Right atrium auricular region (tissue), 2 donors: ENCODE measurements at regions not wholly inside any gene's neighbourhood (a gene's known extent, or its start where the extent isn't known, plus 50 kb on each side); places are given as distances from the start of the nearest gene placed in this dataset.

Experiments
- DNase-seq: peaks from one replicate; pipeline ENCODE4 v3.0.0-alpha.2; 2019; ENCODE audit warnings: low spot score
- H3K27ac ChIP-seq, 2 donors: fragments of 200-600 bp; sonication (generic); 1 replicate in 1 of 2; 2 replicates in 1 of 2; pipeline ENCODE4 v1.5.1; 2016 to 2019
- H3K27me3 ChIP-seq, 2 donors: fragments of 200-600 bp; sonication (generic); one replicate each; pipeline versions ENCODE4 v1.5.1 to v1.6.0; 2017 to 2019
- H3K36me3 ChIP-seq: fragments of 200-600 bp; sonication (generic); one replicate; pipeline ENCODE4 v1.5.1; 2016
- H3K4me1 ChIP-seq, 2 donors: fragments of 200-600 bp; sonication (generic); one replicate each; pipeline versions ENCODE4 v1.5.1 to v1.6.0; 2017 to 2019
- H3K4me3 ChIP-seq, 2 donors: fragments of 200-600 bp; sonication (generic); 1 replicate in 1 of 2; 2 replicates in 1 of 2; pipeline ENCODE4 v1.5.1; 2017 to 2019; ENCODE audit warnings: mild to moderate bottlenecking in 1 of 2, moderate library complexity in 1 of 2
- H3K9me3 ChIP-seq, 2 donors: fragments of 200-600 bp; sonication (generic); one replicate each; pipeline ENCODE4 v1.5.1; 2019
- TF ChIP-seq, protein P1 (sequence below), 2 donors: fragments of 200-600 bp; sonication (generic); IDR thresholded peaks; one replicate each; pipeline ENCODE4 v1.5.1; 2019; ENCODE audit warnings: antibody characterized with exemption in 2 of 2

DNA sequence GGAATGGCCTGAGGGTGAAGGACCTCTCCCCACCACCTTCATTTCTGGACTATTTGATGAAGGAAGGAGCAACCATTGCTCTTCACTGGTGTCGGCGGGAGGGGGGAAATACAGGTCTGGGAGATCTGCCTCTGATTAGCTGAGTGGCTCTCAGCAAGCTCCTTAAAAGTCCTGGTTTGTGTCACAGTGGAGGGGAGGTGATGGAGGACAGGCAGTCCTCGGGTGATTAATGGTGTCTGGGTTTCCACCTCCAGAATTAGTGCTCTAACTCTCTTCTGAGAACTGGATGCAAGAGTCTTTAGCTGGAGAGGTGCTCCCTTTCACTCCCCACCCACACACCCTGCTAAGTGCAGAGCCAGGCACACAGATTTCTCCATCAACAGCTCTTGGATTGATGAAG lies 83.2 kb downstream of the TTC32 start:
- H3K9me3 ChIP-seq = no peaks in the 10 kb centered on the region
- no peaks in the 10 kb centered on the region for H3K27me3 ChIP-seq
- no peaks in the 10 kb centered on the region for H3K36me3 ChIP-seq
- DNase-seq = peak; percentile 50
- no peak overlapping the region for H3K27ac ChIP-seq
- TF ChIP-seq, protein P1, sequence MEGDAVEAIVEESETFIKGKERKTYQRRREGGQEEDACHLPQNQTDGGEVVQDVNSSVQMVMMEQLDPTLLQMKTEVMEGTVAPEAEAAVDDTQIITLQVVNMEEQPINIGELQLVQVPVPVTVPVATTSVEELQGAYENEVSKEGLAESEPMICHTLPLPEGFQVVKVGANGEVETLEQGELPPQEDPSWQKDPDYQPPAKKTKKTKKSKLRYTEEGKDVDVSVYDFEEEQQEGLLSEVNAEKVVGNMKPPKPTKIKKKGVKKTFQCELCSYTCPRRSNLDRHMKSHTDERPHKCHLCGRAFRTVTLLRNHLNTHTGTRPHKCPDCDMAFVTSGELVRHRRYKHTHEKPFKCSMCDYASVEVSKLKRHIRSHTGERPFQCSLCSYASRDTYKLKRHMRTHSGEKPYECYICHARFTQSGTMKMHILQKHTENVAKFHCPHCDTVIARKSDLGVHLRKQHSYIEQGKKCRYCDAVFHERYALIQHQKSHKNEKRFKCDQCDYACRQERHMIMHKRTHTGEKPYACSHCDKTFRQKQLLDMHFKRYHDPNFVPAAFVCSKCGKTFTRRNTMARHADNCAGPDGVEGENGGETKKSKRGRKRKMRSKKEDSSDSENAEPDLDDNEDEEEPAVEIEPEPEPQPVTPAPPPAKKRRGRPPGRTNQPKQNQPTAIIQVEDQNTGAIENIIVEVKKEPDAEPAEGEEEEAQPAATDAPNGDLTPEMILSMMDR (IDR thresholded peaks at IDR 0.05) = no peak
- peaks cover 0 to 18% of the 10 kb centered on the region in 2 donors for H3K4me1 ChIP-seq
- H3K4me3 ChIP-seq = no peak overlapping the region

DNA sequence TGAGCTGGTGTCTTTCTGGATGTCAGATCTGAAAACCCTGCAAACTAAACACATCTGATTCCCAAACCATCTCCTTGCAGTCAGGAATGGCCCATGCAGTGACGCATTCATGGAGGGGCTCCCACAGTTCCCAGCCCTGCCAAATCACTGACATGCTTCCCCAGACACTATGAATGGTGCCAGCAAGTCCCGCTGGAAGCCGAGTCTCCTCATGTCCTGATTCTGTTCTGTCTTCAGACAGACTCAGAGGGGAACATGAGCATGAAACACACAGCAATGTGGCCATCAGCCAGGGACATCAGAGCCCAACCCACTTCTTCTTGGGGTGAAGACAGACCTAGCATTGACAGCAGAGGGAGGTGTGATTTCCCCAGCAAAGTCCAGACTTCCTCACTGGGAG lies 83.7 kb downstream of the TTC32 start:
- Histone ChIP-seq H3K9me3 (no peaks in the 10 kb centered on the region), H3K27ac (no peak overlapping the region), H3K4me3 (no peak overlapping the region), H3K4me1 (peaks cover 0 to 18% of the 10 kb centered on the region in 2 donors), H3K27me3 (no peaks in the 10 kb centered on the region), H3K36me3 (no peaks in the 10 kb centered on the region)
- DNase-seq = peak; percentile 56
- TF ChIP-seq, protein P1 (IDR thresholded peaks at IDR 0.05) = no peak

DNA sequence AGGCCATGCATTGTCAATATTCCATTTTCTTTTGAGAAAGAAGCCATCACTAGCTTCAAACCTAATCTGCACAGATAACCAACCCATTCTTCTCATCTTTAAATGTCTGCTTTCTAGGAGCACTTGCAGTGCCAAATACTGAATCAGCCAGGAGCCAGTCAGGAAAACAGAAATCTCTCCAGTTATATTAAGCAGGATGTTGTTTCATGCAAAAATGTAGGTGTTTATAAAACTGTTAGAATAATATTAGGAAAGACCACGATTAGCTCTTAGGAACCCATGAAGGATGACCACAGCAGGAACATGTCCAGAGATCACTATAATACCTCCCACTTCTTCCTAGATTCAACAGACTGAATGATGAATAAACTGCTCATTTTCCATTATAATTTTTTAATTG lies 86.0 kb downstream of the TTC32 start:
- no peak overlapping the region for H3K27ac ChIP-seq
- H3K9me3 ChIP-seq = no peaks in the 10 kb centered on the region
- H3K4me3 ChIP-seq = no peak overlapping the region
- no peak for DNase-seq
- H3K4me1 ChIP-seq = peaks cover 0 to 18% of the 10 kb centered on the region in 2 donors
- no peaks in the 10 kb centered on the region for H3K27me3 ChIP-seq
- H3K36me3 ChIP-seq = no peaks in the 10 kb centered on the region
- TF ChIP-seq, protein P1 (IDR thresholded peaks at IDR 0.05) = no peak

DNA sequence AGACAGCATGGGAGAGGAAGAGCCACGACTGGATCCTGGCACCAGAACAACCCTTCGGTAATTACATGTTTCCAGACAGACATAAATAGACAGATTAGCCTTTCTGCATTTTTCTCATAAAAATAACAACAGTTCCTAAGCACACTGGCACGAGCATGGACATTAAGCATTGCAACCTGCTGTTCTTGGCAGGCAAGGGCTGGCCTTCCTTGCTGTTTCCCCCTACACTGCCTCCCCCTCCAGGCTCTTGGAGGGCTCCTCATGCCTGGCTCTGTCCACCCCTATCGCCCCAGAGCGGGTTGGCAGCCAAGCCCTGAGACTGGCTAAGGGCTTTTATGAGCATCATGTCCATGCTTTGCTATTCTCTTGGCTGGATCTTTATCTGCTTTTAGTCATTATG lies 89.6 kb downstream of the TTC32 start:
- Histone ChIP-seq H3K9me3 (no peaks in the 10 kb centered on the region), H3K4me1 (no peaks in the 10 kb centered on the region), H3K36me3 (no peaks in the 10 kb centered on the region), H3K27ac (peak overlapping the region in 1 of 2 donors; percentile 15), H3K27me3 (no peaks in the 10 kb centered on the region), H3K4me3 (no peak overlapping the region)
- DNase-seq = peak; percentile 55
- TF ChIP-seq, protein P1 (IDR thresholded peaks at IDR 0.05) = no peak

DNA sequence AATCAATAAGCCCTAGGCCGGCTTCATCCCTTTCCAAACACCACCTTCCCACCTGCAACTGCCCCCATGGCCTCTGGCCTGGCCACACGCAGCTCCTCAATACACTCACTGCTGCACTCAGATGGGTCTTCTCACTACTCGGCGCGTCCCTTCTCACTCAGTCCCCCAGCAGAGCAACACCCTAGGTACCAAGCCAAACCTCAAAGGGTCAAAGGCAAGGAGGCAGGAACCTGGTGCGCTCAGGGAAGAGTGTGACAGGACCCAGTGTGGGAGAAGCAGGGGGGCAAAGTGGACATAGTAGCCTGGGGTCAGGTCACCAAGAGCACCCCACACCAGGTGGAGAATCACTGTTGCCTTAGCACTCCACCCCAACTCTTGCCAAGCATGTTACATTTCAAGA lies 90.6 kb downstream of the TTC32 start:
- no peaks in the 10 kb centered on the region for H3K36me3 ChIP-seq
- H3K4me3 ChIP-seq = no peak overlapping the region
- H3K27me3 ChIP-seq = no peaks in the 10 kb centered on the region
- no peaks in the 10 kb centered on the region for H3K9me3 ChIP-seq
- H3K4me1 ChIP-seq = peaks cover 0 to 9% of the 10 kb centered on the region in 2 donors
- DNase-seq = peak; percentile 36
- TF ChIP-seq, protein P1 (IDR thresholded peaks at IDR 0.05) = no peak
- no peak overlapping the region for H3K27ac ChIP-seq

DNA sequence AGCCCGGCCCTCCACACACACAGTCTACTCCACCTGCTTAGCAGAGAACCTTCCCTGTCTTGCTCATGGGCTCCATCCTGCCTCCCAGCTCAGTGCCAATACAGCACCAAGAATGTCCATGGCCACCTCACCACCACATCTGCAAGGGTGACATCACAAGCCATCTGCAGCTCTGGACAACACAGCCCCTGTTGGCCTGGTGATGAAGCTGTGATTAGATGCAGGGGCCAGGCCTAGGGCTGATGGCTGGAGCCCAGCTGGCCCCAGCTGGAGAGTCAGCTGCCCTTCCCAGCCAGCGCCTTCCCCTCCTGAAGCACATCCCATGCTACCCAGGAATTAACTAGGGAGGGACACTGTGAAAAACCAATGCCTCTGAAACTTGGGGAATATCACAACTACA lies 91.1 kb downstream of the TTC32 start:
- no peak overlapping the region for H3K27ac ChIP-seq
- H3K4me1 ChIP-seq = peaks cover 0 to 10% of the 10 kb centered on the region in 2 donors
- no peaks in the 10 kb centered on the region for H3K9me3 ChIP-seq
- H3K4me3 ChIP-seq = no peak overlapping the region
- TF ChIP-seq, protein P1 (IDR thresholded peaks at IDR 0.05) = no peak
- no peaks in the 10 kb centered on the region for H3K27me3 ChIP-seq
- H3K36me3 ChIP-seq = no peaks in the 10 kb centered on the region
- DNase-seq = peak; percentile 54
